ENCODE measurements at regions not wholly inside any gene's neighbourhood (a gene's known extent, or its start where the extent isn't known, plus 50 kb on each side); places are given as distances from the start of the nearest gene placed in this dataset.

GRCh38 chr4:33316578-33316977, 2596.4 kb downstream of the PCDH7 start:
- Histone ChIP-seq H2BK120ac (replicated peaks; ENCODE audit: low read depth, low read length) (no peak overlapping the region), H2BK15ac (ENCODE audit: low read length) (no peak overlapping the region), H4K8ac (ENCODE audit: extremely low read depth, insufficient read depth, low read length) (no peak overlapping the region), H3K14ac (ENCODE audit: insufficient read length) (no peak overlapping the region), H3K79me2 (ENCODE audit: control insufficient read depth in 1 of 2, insufficient read depth in 2 of 2, low read length in 2 of 2) (no peaks in the 10 kb centered on the region), H3K27ac (ENCODE audit: low read depth, low read length) (no peak overlapping the region), H2BK12ac (ENCODE audit: low read depth, low read length) (no peak overlapping the region), H3K4me2 (ENCODE audit: insufficient read depth in 1 of 2, low read depth in 2 of 2, low read length in 2 of 2) (no peak overlapping the region), H3K9me3 (ENCODE audit: insufficient read depth in 2 of 2, low read depth in 1 of 2, low read length in 1 of 2) (peaks cover 5 to 12% of the 10 kb centered on the region in 2 experiments), H3K23me2 (ENCODE audit: low read depth, low read length) (no peaks in the 10 kb centered on the region), H2BK20ac (ENCODE audit: low read length) (no peak overlapping the region), H4K5ac (ENCODE audit: insufficient read length, low read depth, low read length) (no peak overlapping the region), H3K36me3 (ENCODE audit: control insufficient read depth in 2 of 4, insufficient read depth in 4 of 4, low read length in 3 of 4) (no peaks in the 10 kb centered on the region), H3K79me1 (ENCODE audit: low read depth, low read length) (no peaks in the 10 kb centered on the region), H2BK5ac (ENCODE audit: low read depth, low read length) (no peak overlapping the region), H3K18ac (ENCODE audit: extremely low read depth, low read length) (no peak overlapping the region), H4K20me1 (replicated peaks in 1 of 2; ENCODE audit: control insufficient read depth in 1 of 2, insufficient read depth in 2 of 2, low read length in 2 of 2) (no peaks in the 10 kb centered on the region), H2AFZ (ENCODE audit: low read length) (no peak overlapping the region), H3K4me1 (replicated peaks in 1 of 4; ENCODE audit: control insufficient read depth in 3 of 4, insufficient read depth in 4 of 4, low read length in 3 of 4) (no peaks in the 10 kb centered on the region), H3K23ac (ENCODE audit: insufficient read length) (no peak overlapping the region), H2AK5ac (ENCODE audit: low read depth, low read length) (no peak overlapping the region), H4K91ac (replicated peaks; ENCODE audit: insufficient read length, low read length) (no peak overlapping the region), H3K4me3 (ENCODE audit: extremely low read depth in 1 of 4, insufficient read depth in 2 of 4, low read depth in 3 of 4, low read length in 4 of 4) (no peak overlapping the region), H3K9ac (replicated peaks in 1 of 4; ENCODE audit: extremely low read depth in 1 of 4, low read depth in 3 of 4, low read length in 3 of 4) (no peak overlapping the region), H3K56ac (replicated peaks; ENCODE audit: insufficient read length, low read depth, low read length) (no peak overlapping the region), H3K4ac (replicated peaks; ENCODE audit: insufficient read length, low read depth, low read length) (no peak overlapping the region), H3K27me3 (replicated peaks in 1 of 4; ENCODE audit: control insufficient read depth in 3 of 4, extremely low read depth in 1 of 4, insufficient read depth in 3 of 4, low read length in 3 of 4) (no peaks in the 10 kb centered on the region)
- FAIRE-seq (no peak), DNase-seq (ENCODE audit: low read depth in 1 of 2, low spot score in 2 of 2) (no peak)
- CTCF ChIA-PET (ENCODE audit: partially characterized antibody), result interaction anchor here (1.5 kb wide), 1 partner anchor 11 kb away, joined by 4 read pairs; no protein-coding TSS in a partner anchor
- POLR2A ChIA-PET (ENCODE audit: partially characterized antibody), result no interaction called here
- 94% methylated on average over 3 of the region's 3 CpGs; no CpG with 5 or more reads in 1 of the 2 experiments for WGBS, 2 experiments (ENCODE audit: extremely low coverage in 1 of 2, insufficient coverage in 1 of 2, insufficient read length in 1 of 2, insufficient replicate concordance in 2 of 2, low coverage in 1 of 2, low lambda C conversion rate in 2 of 2, missing lambda C conversion rate in 1 of 2)
- TF ChIP-seq KDM4A (IDR thresholded peaks at IDR 0.05; ENCODE audit: low read depth, low read length, severe bottlenecking) (no peak), RBBP5 (IDR thresholded peaks at IDR 0.05; ENCODE audit: borderline replicate concordance, low read depth, low read length) (no peak), RNF2 (IDR thresholded peaks at IDR 0.05; ENCODE audit: borderline replicate concordance, low read depth, low read length, missing control alignments, poor library complexity, severe bottlenecking) (no peak), NANOG (IDR thresholded peaks at IDR 0.05; ENCODE audit: insufficient read depth, low read depth, low read length, poor library complexity, severe bottlenecking) (no peak), NRF1 (IDR thresholded peaks at IDR 0.05; ENCODE audit: low read depth, low read length) (no peak), EGR1 (IDR thresholded peaks at IDR 0.05; ENCODE audit: borderline replicate concordance, low read depth, low read length) (no peak), CBX8 (IDR thresholded peaks at IDR 0.05; ENCODE audit: borderline replicate concordance, low read depth, low read length) (no peak), POLR2A (IDR thresholded peaks at IDR 0.05; ENCODE audit: control extremely low read depth in 1 of 2, low read depth in 2 of 2, low read length in 2 of 2) (no peak), BCL11A (IDR thresholded peaks at IDR 0.05; ENCODE audit: low read depth in 2 of 2, low read length in 2 of 2) (no peak), SP4 (IDR thresholded peaks at IDR 0.05; ENCODE audit: low read length) (no peak)
- TF ChIP-seq, protein P1, sequence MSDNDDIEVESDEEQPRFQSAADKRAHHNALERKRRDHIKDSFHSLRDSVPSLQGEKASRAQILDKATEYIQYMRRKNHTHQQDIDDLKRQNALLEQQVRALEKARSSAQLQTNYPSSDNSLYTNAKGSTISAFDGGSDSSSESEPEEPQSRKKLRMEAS (IDR thresholded peaks at IDR 0.05), result no peak
